ENCODE measurements at regions not wholly inside any gene's neighbourhood (a gene's known extent, or its start where the extent isn't known, plus 50 kb on each side); places are given as distances from the start of the nearest gene placed in this dataset.

DNA sequence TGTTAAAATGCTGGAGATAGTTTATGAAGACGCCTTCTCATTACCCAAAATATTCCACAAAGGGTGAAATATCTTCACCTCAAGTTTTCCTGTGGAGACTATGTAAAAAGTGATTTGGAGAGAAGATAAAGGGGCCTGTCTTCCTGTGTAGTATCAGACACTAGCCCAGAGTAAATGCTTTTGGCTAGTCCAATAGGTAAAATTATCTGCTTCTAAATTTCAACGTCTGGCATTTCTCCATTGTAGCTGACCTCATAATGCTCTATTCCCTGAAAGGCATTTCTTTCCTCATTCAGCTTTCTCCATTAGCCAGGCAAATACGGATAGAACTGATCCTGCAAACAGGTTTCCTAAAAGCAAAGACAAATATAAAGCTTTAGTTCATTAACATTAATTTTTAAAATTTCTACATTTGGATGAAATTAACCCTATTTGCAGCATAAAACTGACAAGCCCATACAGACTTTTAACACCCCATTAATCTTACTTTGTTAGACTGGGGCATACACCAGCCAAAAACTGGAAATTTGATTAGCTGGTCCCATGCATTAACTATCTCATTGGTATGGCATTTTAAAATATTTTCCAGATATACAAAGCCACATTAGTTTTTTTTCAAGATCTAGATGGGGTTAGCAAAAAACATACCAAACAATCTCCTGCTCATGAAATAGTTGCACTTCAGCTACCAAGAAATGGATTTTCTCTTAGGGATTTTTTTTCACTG, 548.8 kb downstream of the EFNA5 start:
- Histone ChIP-seq H3K4me1 (ENCODE audit: control insufficient read depth in 5 of 5, insufficient read depth in 5 of 5, low read length in 5 of 5) (peaks cover 0 to 13% (median 1%) of the 10 kb centered on the region in 5 donors), H3K36me3 (ENCODE audit: control insufficient read depth in 4 of 4, insufficient read depth in 4 of 4, low read length in 4 of 4) (no peaks in the 10 kb centered on the region), H3K9me3 (ENCODE audit: control insufficient read depth in 4 of 4, insufficient read depth in 3 of 4, low read length in 3 of 4) (no peaks in the 10 kb centered on the region), H3K27ac (ENCODE audit: low read depth in 1 of 2, low read length in 1 of 2) (no peak overlapping the region), H3K27me3 (ENCODE audit: control insufficient read depth in 3 of 3, insufficient read depth in 3 of 3, low read length in 2 of 3) (no peaks in the 10 kb centered on the region), H3K9ac (ENCODE audit: insufficient read depth in 1 of 2, low read length in 2 of 2) (no peak overlapping the region), H3K4me3 (no peak overlapping the region)
- WGBS, 2 donors, result 61 to 78% methylated on average over 3 of the region's 3 CpGs
- peak in 2 of 3 donors; percentile 33 to 36 for DNase-seq
- no peak for ATAC-seq (ENCODE audit: insufficient read depth, low FRiP score)
- TF ChIP-seq, protein P1, sequence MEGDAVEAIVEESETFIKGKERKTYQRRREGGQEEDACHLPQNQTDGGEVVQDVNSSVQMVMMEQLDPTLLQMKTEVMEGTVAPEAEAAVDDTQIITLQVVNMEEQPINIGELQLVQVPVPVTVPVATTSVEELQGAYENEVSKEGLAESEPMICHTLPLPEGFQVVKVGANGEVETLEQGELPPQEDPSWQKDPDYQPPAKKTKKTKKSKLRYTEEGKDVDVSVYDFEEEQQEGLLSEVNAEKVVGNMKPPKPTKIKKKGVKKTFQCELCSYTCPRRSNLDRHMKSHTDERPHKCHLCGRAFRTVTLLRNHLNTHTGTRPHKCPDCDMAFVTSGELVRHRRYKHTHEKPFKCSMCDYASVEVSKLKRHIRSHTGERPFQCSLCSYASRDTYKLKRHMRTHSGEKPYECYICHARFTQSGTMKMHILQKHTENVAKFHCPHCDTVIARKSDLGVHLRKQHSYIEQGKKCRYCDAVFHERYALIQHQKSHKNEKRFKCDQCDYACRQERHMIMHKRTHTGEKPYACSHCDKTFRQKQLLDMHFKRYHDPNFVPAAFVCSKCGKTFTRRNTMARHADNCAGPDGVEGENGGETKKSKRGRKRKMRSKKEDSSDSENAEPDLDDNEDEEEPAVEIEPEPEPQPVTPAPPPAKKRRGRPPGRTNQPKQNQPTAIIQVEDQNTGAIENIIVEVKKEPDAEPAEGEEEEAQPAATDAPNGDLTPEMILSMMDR (IDR thresholded peaks at IDR 0.05; ENCODE audit: control extremely low read depth, extremely low read depth), result no peak

DNA sequence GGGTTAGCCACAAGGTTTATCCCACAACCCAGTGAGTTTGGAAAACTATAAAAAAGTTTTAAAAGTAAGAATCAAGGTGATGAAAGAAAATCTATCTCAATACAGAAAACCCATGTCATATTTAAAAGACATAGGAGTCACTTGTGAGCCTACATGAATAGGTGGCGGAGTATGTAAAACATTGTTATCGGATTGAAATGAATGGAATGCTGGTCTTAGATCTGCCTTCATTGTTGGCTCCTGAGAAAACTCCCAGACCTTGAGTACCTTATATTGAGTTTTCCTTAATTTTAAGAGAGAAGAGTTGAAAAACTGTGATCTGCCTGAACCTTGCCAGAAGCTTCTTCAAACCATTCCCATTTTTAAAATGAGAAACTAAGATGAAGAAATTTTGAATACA, 551.1 kb downstream of the EFNA5 start:
- no peak overlapping the region for H3K9ac ChIP-seq (ENCODE audit: insufficient read depth in 1 of 2, low read length in 2 of 2)
- no peak overlapping the region for H3K27ac ChIP-seq (ENCODE audit: low read depth in 1 of 2, low read length in 1 of 2)
- ATAC-seq (ENCODE audit: insufficient read depth, low FRiP score) (no peak), DNase-seq (no peak)
- TF ChIP-seq, protein P1 (IDR thresholded peaks at IDR 0.05; ENCODE audit: control extremely low read depth, extremely low read depth), result no peak
- H3K4me1 ChIP-seq (ENCODE audit: control insufficient read depth in 5 of 5, insufficient read depth in 5 of 5, low read length in 5 of 5), result peaks cover 0 to 13% (median 2%) of the 10 kb centered on the region in 5 donors
- 89 to 91% methylated on average over 2 of the region's 2 CpGs for WGBS, 2 donors
- H3K4me3 ChIP-seq, result no peak overlapping the region
- no peaks in the 10 kb centered on the region for H3K36me3 ChIP-seq (ENCODE audit: control insufficient read depth in 4 of 4, insufficient read depth in 4 of 4, low read length in 4 of 4)
- no peaks in the 10 kb centered on the region for H3K9me3 ChIP-seq (ENCODE audit: control insufficient read depth in 4 of 4, insufficient read depth in 3 of 4, low read length in 3 of 4)
- H3K27me3 ChIP-seq (ENCODE audit: control insufficient read depth in 3 of 3, insufficient read depth in 3 of 3, low read length in 2 of 3), result no peaks in the 10 kb centered on the region

DNA sequence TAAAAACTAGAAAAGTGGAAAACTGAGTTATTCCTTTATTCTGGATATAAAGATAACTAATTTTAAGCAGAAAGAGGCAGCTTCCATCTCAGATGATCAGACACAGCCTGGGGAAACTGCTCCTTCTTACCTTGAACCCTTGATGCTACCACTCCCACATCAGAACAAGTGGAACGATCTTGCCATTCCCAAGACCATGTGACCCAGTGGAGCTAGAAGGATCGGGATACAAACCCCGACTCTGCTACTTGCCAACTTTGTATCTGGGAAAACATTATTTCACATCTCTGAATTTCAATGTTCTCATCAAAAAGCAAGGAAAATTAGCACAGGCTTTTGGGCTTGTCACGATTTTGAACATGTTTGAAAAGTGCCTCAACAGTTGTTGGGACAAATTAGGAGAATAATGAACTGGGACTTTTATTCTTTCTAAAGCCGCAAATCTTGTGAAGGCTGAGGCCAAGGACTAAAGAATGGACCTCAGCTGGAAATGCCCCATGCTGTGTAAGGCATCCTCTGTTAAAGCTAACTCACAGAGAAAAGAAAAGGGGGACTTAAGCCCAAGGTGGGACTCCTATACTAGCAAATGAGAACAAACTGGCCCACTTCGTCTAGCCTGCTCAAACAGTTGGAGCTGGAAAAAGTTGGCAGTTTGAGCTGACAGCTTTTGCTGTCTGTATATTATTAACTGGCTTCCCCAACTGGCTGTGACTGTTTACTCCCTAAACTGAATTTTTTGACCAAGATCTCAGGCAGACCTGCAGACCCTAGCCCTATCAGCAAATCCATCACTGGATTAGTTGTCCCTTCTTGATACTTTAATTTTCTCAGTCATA, 552.3 kb downstream of the EFNA5 start:
- Histone ChIP-seq H3K36me3 (ENCODE audit: control insufficient read depth in 4 of 4, insufficient read depth in 4 of 4, low read length in 4 of 4) (no peaks in the 10 kb centered on the region), H3K27me3 (ENCODE audit: control insufficient read depth in 3 of 3, insufficient read depth in 3 of 3, low read length in 2 of 3) (no peaks in the 10 kb centered on the region), H3K4me3 (no peak overlapping the region), H3K9ac (ENCODE audit: insufficient read depth in 1 of 2, low read length in 2 of 2) (no peak overlapping the region), H3K4me1 (ENCODE audit: control insufficient read depth in 5 of 5, insufficient read depth in 5 of 5, low read length in 5 of 5) (peaks cover 0 to 13% (median 2%) of the 10 kb centered on the region in 5 donors), H3K27ac (ENCODE audit: low read depth in 1 of 2, low read length in 1 of 2) (no peak overlapping the region), H3K9me3 (ENCODE audit: control insufficient read depth in 4 of 4, insufficient read depth in 3 of 4, low read length in 3 of 4) (no peaks in the 10 kb centered on the region)
- 74 to 75% methylated on average over 6 of the region's 6 CpGs for WGBS, 2 donors
- no peak for ATAC-seq (ENCODE audit: insufficient read depth, low FRiP score)
- TF ChIP-seq, protein P1 (IDR thresholded peaks at IDR 0.05; ENCODE audit: control extremely low read depth, extremely low read depth), result no peak
- no peak for DNase-seq
